ENCODE measurements at regions not wholly inside any gene's neighbourhood (a gene's known extent, or its start where the extent isn't known, plus 50 kb on each side); places are given as distances from the start of the nearest gene placed in this dataset.

GRCh38 chr12:98372340-98373024 lies 142.9 kb upstream of the TMPO start:
- TF ChIP-seq CBX3 (IDR thresholded peaks at IDR 0.05; ENCODE audit: borderline replicate concordance, low read depth) (no peak), NBN (IDR thresholded peaks at IDR 0.05) (0 out of 2 replicates have a peak, but pooled peaks have one; percentile 40), ZNF384 (IDR thresholded peaks at IDR 0.05; ENCODE audit: borderline replicate concordance, low read depth, low read length) (peak; percentile 38; the same call in 1 of the 2 replicates)
- Histone ChIP-seq H2AFZ (ENCODE audit: control insufficient read depth, low read depth, low read length) (no peak overlapping the region), H3K27me3 (replicated peaks in 1 of 2; ENCODE audit: control insufficient read depth in 2 of 2, insufficient read depth in 2 of 2, low read length in 1 of 2) (no peaks in the 10 kb centered on the region; a peak in 1 of 4 replicates), H3K4me3 (no peak overlapping the region), H3K27ac (ENCODE audit: control insufficient read depth, insufficient read depth) (no peak overlapping the region), H3K4me2 (ENCODE audit: control insufficient read depth, insufficient read depth) (no peak overlapping the region), H3K9me3 (replicated peaks; ENCODE audit: control insufficient read depth, insufficient read depth, low read length) (no peaks in the 10 kb centered on the region), H3K4me1 (ENCODE audit: control insufficient read depth, insufficient read depth, low read length) (no peaks in the 10 kb centered on the region), H4K20me1 (ENCODE audit: control insufficient read depth, insufficient read depth) (no peaks in the 10 kb centered on the region), H3K36me3 (ENCODE audit: control insufficient read depth in 2 of 2, insufficient read depth in 2 of 2, low read length in 1 of 2) (no peaks in the 10 kb centered on the region), H3K9ac (ENCODE audit: control insufficient read depth, insufficient read depth, low read length) (no peak overlapping the region), H3K79me2 (ENCODE audit: control insufficient read depth, insufficient read depth, low read length) (no peaks in the 10 kb centered on the region)
- DNase-seq (ENCODE audit: low read depth, low spot score) (no peak), ATAC-seq (peak; percentile 48), FAIRE-seq (no peak)
- intact Hi-C loops (cut with micrococcal nuclease; ENCODE audit: unreplicated experiment), result loop anchor here (1.0 to 10.0 kb wide), 8 partner anchors 40 to 1223 kb away; no protein-coding TSS in a partner anchor
- 23% methylated on average over 5 of the region's 5 CpGs for WGBS (ENCODE audit: insufficient coverage, insufficient replicate concordance, low lambda C conversion rate, missing lambda C conversion rate)
- ChIA-PET POLR2A (no interaction called here), CTCF (interaction anchor here (0.6 kb wide), 3 partner anchors 63 to 410 kb away, joined by 3 to 4 read pairs (median 3); no protein-coding TSS in a partner anchor), RAD21 (ENCODE audit: unreplicated experiment) (no interaction called here), SMC1A (ENCODE audit: uncharacterized antibody, unreplicated experiment) (interaction anchor here (0.6 to 0.7 kb wide), 2 partner anchors 40 to 200 kb away, joined by 3 to 4 read pairs; no protein-coding TSS in a partner anchor)
- BruUV-seq (replicated peaks), result no TSS peak
- in situ Hi-C loops (cut with MboI), result no loop called here

GRCh38 chr12:98373025-98373554 lies 142.3 kb upstream of the TMPO start:
- ATAC-seq, result peak; percentile 87
- DNase-seq (ENCODE audit: low read depth, low spot score), result no peak
- BruUV-seq (replicated peaks), result no TSS peak
- peak; percentile 23 for FAIRE-seq
- intact Hi-C loops (cut with micrococcal nuclease; ENCODE audit: unreplicated experiment) (loop anchor here (1.0 to 10.0 kb wide), 8 partner anchors 40 to 1224 kb away; no protein-coding TSS in a partner anchor), in situ Hi-C loops (cut with MboI) (no loop called here)
- no peak overlapping the region for H3K4me3 ChIP-seq
- H3K79me2 ChIP-seq (ENCODE audit: control insufficient read depth, insufficient read depth, low read length), result no peaks in the 10 kb centered on the region
- H3K4me2 ChIP-seq (ENCODE audit: control insufficient read depth, insufficient read depth), result no peak overlapping the region
- 47% methylated on average over 2 of the region's 2 CpGs for WGBS (ENCODE audit: insufficient coverage, insufficient replicate concordance, low lambda C conversion rate, missing lambda C conversion rate)
- H2AFZ ChIP-seq (ENCODE audit: control insufficient read depth, low read depth, low read length), result no peak overlapping the region
- H3K27me3 ChIP-seq (replicated peaks in 1 of 2; ENCODE audit: control insufficient read depth in 2 of 2, insufficient read depth in 2 of 2, low read length in 1 of 2), result no peaks in the 10 kb centered on the region; a peak in 1 of 4 replicates
- CTCF ChIA-PET, result interaction anchor here (1.8 to 2.5 kb wide), 2 partner anchors 24 to 27 kb away, joined by 5 to 12 read pairs; no protein-coding TSS in a partner anchor
- SMC1A ChIA-PET (ENCODE audit: uncharacterized antibody, unreplicated experiment), result interaction anchor here (2.9 kb wide), 1 partner anchor 1385 kb away, joined by 12 read pairs; no protein-coding TSS in a partner anchor
- RAD21 ChIA-PET (ENCODE audit: unreplicated experiment), result no interaction called here
- no peak overlapping the region for H3K27ac ChIP-seq (ENCODE audit: control insufficient read depth, insufficient read depth)
- H3K36me3 ChIP-seq (ENCODE audit: control insufficient read depth in 2 of 2, insufficient read depth in 2 of 2, low read length in 1 of 2), result no peaks in the 10 kb centered on the region
- no peaks in the 10 kb centered on the region for H3K4me1 ChIP-seq (ENCODE audit: control insufficient read depth, insufficient read depth, low read length)
- H4K20me1 ChIP-seq (ENCODE audit: control insufficient read depth, insufficient read depth), result no peaks in the 10 kb centered on the region
- POLR2A ChIA-PET, result no interaction called here
- H3K9me3 ChIP-seq (replicated peaks; ENCODE audit: control insufficient read depth, insufficient read depth, low read length), result no peaks in the 10 kb centered on the region
- no peak overlapping the region for H3K9ac ChIP-seq (ENCODE audit: control insufficient read depth, insufficient read depth, low read length)
- TF ChIP-seq YY1 (IDR thresholded peaks at IDR 0.05; ENCODE audit: low read depth, low read length) (0 out of 2 replicates have a peak, but pooled peaks have one; percentile 9), KLF5 (IDR thresholded peaks at IDR 0.05; ENCODE audit: partially characterized antibody) (no peak), IKZF1 (conservative IDR thresholded peaks at IDR 0.05) (peak; percentile 20; the same call in 1 of the 2 replicates), BCL3 (IDR thresholded peaks at IDR 0.05; ENCODE audit: borderline replicate concordance, insufficient read depth, low read depth, low read length, poor library complexity, severe bottlenecking) (no peak), POLR2AphosphoS2 (IDR thresholded peaks at IDR 0.05; ENCODE audit: low read depth, low read length) (no peak), E2F8 (IDR thresholded peaks at IDR 0.05; ENCODE audit: low read depth, partially characterized antibody) (no peak)
